Stimulated activated CD4-positive, alpha-beta T cell treated with anti-CD3 and anti-CD28 coated beads, Interleukin-12 subunit alpha, Interleukin-12 subunit beta, amount 100 ng/mL, for 24 hours (primary cell): ENCODE measurements at regions not wholly inside any gene's neighbourhood (a gene's known extent, or its start where the extent isn't known, plus 50 kb on each side); places are given as distances from the start of the nearest gene placed in this dataset.
"Not testable (repeated sequence)": the region's sequence is repeated elsewhere in the genome, so short reads cannot be mapped to it uniquely, and the experiment has no call there.

ENCODE experiments used
- DNase-seq, 2 experiments: peaks; one replicate each; pipeline ENCODE4 v3.0.0-alpha.2; 2020; ENCODE audit warnings: low read depth in 2 of 2

DNA sequence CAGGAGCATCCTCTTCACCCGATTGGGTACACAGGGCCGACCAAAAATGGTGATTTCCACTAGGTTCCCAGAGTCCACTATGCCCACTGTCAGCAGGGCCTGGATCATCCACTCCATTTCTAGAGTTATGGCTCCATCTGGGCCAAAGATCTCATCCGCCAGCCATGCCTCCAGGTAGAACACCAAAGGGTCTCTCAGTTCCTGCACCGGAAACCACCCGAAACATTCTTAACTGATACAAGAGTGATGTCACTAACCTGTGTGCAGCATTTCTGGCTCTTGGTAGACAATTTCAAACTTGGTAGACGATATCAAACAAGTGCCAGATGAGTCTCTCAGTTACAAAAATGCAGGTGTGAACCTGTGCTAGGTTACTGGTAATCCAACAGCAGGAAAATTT is 306.1 kb downstream of the BCOR start:
- no peak for DNase-seq

DNA sequence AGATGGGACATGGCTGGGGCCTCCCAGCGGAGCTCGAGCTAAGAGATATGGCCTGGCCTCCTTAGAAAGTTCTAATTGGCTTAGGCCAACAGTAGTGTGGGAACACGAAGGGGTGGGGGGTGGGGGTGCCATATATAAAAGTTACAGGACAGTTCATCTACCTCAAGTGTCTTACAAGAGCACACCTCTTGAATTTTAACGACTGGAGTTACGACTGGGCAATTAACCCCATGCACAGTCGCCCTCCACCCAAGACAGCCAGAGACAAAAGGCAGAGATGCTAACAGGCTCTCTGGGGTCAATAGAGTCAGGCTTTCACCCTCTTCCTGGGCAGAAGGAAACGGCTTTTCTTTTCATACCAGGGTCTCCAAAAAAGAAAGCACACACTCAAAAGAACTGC is 302.2 kb downstream of the BCOR start:
- DNase-seq = no peak

DNA sequence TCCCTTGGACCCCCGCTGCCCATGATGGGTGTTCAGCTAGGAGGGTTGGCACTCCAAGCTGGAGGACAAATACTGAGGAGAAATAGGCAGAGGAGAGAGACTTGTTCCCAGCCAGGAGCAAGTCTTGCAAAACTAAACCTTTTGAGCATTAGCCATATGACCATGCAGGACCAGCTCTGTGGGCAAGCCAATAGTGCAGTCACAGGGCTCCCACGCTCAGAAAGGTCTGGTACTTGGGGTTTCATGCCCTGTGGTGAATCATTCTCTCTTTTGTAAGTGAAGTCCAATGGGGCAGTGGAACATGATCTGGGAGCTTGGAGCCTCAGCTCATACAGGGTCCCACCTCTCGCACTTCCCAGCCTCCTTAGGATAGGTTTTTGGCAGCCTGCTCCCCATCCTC is 300.9 kb downstream of the BCOR start:
- DNase-seq = no peak

DNA sequence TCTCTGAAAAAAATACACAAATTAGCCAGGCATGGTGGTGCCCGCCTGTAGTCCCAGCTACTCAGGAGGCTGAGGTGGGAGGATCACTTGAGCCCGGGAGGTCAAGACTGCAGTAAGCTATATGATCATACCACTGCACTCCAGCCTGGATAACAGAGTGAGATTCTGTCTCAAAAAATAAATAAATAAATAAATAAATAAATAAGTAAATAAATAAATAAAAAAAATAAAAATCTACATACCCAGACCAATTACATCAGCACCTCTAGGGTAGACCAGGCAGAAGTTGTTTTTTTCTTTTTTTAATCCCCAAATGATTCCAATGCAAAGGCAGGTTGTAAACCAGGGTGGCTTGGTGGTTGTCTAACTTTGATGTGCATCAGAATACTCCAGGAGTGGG is 299.3 kb downstream of the BCOR start:
- DNase-seq = not testable (repeated sequence)

DNA sequence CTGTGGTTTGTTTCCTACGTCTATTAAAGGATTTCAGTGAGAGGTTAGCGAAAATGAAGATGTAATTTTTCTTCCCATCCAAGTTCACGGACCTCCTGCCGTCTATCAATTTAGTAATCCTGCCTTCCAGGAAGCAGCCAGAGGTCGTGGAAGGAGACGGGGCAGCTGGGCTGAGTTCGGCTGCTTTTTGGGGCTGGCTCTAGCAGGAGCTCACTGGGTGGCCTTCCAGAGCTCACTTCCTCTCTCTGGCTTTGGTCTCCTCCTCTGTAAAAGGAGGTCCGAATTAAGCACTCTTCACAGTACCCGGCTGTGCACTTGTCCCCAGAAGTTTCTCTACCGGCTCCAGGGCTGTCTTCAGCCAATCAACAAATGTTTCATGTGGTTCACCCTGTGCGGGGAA is 295.4 kb downstream of the BCOR start:
- DNase-seq = no peak

DNA sequence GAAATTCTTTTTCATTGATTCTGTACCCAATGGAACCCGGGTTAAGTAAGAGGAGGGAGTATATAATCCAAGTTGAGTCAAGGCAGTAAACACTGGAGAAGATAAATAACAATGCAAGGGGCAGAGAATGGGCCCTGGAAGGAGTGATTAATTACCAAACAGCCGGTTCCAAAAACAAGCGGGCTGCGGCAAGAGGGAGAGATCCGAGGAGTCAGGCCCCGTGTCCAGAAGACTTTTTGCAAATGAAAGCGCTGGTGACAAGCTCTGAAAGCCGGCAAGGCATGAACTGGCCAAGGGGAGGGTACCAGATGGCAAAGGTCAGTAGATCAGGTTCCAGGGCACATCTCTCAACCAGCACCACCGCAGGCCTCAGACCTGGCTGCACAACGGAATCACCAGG is 294.9 kb downstream of the BCOR start:
- DNase-seq = no peak

DNA sequence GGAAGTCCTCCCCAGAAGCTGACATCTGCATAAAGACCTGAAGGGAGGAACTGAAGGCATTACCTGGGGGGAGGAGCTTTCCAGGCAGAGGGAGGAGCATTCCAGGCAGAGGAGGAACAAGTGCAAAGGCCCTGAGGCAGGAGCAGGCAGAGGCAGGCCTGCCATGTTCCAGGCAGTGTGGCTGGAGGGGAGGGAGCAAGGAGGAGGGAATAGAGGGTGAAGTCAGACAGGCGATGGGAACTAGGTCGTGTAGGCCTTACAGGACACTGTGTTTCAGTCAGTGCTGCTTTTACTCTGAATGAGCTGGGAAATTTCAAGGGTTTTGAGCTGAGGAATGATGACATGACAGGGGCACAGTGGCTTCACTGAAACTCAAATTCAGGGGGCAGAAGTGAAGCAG is 292.7 kb downstream of the BCOR start:
- DNase-seq = no peak

DNA sequence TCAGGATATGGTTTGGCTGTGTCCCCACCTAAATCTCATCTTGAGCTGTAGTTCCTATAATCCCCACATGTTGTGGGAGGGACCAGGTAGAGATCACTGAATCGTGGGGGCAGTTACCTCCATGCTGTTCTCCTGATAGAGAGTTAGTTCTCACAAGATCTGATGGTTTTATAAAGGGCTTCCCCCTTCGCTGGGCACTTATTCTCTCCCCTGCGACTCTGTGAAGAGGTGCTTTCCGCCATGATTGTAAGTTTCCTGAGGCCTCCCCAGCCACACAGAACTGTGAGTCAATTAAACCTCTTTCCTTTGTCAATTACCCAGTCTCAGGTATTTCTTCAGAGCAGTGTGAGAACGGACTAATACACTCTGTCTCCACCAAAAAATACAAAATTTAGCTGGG is 291.9 kb downstream of the BCOR start:
- DNase-seq = no peak

DNA sequence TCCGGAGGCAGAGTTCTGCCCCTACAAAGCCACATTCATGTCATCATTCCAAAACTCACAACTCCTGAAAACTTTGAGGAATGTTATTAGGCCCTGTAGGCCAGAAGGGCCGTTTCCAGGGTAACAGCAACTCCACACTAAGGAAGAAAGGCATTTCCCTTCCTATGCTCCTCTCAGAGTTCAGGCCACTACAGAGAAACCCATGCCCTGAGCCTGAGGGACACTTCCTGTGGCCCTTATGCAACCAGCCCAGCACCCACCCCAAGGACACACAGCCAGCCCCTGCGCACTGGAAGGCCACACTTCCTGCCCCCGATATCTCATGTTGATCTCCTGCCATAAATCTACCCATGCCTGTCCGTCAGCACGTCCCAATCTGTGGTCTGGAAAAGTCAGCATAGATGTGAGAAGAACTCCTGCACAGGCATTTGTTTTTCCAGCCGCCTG is 289.3 kb downstream of the BCOR start:
- no peak for DNase-seq

DNA sequence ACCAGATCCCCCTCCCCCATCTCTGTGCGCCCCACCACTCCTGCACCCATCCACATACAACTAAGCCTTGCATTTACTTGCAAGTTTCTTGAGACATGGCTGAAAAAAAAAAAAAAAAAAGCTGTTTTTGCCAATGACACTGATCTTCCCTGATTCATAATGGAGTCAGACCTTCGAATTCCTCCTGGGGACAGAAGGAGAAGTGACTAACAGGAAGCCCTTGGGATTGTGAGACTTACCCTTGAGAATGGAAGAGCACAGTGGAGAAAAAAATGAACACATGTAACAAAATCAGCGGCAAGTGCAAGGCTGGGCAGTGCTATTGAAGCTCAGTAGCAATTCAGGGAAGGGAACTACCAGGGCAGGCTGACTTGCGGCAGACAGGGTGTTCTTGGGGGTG is 288.4 kb downstream of the BCOR start:
- no peak for DNase-seq

DNA sequence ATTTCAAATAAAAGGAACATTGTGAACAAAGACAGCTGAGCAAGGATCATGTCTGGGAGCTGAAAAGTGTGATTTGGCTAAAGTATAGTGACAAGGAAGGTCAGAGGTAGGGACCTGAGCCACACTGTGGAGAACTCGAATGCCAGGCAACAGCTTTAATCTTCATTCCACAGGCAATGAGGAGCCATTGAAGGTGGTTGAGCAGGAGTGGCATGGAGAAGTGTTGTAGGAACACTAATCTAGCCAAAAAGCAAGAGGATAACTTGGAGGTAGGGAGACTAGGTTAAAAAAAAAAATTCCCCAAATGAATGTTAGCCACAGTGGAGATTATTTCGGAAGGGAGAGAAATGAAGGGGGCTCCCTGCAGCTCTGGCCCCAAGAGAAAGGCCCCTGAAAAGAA is 286.9 kb downstream of the BCOR start:
- no peak for DNase-seq

DNA sequence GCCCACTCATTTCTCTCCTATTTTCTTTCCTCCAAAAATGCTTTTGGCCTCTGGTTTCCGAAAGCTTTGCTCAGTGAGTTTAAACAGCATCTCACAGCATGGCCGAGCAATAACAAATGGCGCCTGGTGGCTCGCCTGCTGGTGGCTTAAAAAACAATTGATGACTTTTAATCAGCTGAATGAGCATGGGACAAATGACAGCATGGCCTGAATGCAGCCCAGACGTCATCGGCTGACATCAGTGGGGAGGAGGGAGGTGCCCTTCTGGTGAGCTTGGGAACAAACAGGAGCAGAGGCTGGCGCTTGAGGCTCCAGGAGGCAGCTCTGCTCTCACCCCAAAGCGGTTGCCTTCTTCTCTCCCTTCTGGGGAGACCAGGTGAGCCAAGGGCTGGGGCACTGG is 286.4 kb downstream of the BCOR start:
- DNase-seq = no peak

DNA sequence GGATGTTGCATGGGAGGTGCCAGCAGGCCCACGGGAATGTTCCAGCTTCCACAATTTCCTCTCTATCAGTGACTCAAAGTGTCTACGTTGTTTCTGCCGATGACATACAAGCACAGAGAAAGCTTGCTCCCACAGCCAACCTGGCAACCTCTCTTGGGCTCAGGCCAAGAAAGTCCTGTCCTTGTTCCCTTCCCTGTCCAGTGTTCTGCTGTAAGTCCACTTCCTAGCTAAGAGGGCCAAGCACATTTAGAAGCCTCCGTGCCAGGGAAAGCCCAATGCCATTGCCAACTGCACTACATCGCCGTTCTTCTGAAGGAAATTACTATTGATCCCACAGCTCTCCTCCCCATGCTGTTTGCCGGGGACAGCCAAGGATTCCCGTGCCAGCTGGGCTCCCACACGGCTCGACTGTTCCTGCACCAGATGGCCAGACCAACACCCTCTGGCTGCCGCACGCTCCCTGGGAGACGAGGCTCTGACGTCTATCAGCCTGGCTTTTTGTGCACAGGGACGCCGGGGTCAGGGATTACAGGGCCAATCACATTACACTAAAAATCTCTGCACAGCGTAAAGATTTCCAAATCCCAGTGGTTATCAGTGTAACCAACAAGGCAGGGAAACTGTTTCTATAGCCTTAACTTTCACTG is 284.0 kb downstream of the BCOR start:
- no peak for DNase-seq

DNA sequence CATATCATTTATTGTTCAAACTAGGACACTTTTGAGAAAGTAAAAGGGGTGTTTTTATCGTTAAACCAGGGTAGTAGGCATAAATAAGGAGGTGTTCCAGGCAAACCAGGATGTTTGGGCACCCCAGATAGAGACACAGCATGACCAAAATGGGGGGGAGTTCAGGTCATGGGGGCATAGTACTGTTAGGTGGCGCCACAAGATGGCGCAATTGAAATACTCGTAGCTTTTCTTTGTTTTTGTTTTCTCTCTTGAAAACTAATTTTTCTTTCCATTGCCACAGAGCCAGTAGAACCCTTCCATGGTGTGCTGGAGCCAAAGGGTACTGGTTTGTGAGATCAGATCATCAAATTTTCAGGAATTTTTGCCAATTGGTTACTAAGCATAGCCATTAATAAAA is 283.4 kb downstream of the BCOR start:
- DNase-seq = no peak

DNA sequence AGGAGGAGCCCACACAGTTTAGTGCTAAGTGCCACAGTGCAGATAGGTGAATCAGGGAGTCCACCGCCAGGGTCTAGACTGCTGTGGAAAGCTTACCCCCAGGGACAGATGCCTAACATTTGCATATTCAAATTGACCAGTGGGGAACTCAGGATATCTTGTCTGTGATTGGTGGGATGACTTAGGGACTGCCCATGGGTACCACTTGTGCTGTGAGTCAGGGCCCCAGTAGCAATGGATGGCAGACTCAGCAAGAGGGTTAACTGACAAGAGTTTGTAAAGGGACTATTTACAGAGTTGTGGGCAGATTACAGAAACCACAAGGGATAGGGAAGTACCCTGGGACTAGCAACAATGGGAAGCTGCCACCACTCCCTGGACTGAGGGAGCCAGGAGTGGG is 282.1 kb downstream of the BCOR start:
- no peak for DNase-seq

DNA sequence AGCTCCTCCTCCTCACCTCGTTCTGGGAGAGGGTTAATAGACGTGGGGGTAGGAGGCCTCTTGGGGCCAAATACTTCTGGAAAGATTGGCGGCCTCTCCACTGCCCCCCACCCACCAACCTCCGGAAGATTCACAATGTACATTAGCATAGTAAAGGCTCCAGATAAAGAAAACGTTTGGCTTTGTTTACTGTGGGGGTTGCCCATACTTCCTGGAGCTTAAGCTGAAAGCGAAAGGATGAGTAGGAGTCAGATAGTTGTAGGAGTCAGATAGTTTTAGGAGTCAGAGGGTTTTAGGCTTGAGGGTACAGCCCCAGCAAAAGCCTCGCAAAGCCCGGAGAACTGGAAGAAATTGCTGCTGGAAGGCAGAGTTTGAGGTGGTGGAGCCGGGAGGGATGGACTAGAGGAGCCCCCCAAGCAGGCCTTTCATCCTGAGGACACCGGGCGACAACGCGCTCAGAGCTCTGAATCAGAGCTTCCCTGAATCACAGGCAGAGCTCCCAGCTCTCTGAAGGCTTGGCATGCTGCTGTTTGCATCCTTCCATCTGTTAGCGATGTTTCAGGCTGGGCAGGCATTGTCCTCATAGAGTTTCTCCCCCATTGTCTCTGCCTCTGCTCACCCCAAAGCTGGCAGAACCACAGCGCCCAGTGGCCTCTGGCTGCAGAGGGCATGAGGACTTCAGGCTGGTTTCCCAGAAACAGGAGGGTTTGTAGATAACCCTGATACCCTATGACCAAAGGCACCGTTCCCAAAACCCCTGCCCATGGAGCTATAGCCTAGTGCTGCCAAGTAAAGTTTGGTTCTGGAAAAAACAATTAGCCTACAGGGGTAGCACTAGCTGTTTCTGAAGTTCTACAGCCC is 280.7 kb downstream of the BCOR start:
- DNase-seq = no peak

DNA sequence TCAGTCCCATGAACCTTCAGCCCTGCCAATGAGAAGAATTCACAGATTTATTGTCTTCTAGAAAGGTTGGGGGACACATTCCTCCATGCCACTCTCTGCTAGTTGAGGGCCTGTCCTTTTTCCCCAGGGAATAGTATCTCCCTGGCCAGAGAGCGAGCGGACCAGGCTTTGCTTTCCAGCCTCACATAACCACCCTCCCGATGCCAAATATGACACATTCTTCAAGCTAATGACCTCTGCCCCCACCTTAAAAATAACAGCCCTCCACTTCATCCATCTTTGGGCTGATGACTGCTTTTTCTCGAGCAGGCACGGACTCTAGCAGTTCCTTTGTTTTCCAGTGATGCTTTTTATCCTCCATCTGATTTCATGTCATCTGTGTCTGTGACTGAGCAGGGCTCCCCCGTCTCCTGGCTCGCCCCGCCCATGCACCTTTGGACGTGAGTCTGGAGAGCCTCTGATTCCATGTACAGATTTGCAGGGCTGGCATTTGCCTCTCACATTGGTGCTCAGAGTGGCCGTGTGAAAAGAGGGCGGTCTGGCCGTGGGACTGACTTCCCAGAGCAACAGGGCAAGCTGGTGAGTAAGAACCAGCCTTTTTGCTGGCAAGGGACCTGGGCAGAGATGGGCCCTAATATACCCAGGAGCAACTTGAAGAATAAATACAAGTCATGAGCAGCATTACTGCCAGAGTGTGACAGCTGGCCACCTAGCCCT is 279.8 kb downstream of the BCOR start:
- DNase-seq = no peak

DNA sequence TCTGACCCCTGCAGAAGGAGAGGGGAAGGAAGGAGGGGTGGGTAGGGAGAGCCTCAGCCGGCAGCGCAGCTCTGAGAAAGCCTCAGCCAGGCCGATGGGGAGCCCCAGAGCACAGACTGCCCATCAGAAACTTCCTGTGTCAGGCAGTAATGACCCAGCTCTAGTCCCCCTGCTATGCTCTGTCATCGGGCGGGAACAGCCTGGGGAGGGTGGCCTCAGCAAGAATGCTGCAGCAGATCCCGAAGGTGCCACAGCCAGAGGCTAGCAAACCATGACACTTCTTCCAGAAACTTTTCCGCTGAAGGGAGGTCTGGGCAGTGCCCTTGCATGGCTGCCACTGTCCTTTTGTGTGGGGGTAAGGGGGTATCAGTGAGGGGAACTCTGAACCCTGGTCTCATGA is 279.0 kb downstream of the BCOR start:
- DNase-seq = no peak

DNA sequence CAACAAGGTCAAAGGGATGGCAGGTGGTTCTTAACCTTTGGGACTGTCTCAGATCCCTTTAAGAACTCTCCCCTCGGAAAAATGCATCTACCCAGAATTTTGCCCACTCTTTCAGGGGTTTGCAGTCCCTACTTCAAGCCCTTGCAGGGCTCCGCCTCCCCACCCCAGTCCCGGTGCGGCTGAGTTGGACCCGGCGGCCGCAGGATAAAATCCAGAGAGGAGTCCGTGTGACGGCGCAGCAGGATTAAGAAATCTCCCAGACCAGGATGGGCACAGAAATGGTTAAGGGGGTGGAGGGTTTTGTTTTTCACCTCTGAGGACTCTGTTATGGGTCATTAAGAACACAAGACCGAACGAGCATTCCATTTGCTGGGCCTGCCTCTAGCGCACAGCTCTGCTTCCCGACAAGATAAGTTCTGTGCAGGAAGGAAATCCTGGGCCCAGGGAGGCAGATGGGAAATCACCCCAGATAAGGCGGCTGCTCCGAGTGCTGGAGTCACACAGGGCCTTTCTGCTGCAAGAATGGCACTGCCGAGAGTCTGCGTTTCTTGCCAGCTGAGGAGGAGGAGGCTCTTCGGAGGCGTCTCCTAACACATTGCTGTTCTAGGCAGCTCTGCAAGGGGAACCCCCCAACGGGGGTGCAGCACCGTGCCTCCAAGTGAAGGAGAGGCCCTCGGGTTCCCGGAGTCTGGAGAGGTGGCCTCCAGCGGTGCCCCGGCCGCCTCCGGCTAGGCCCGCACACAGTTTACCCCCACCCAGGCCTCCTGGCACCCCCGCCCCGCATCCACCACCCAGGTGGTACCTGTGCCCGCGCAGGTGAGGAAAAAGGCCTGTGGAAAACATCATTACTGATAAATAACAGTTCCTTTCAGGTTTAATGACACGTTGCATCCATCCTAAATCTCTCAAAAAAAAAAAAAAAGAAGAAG is 277.6 kb downstream of the BCOR start:
- no peak for DNase-seq

DNA sequence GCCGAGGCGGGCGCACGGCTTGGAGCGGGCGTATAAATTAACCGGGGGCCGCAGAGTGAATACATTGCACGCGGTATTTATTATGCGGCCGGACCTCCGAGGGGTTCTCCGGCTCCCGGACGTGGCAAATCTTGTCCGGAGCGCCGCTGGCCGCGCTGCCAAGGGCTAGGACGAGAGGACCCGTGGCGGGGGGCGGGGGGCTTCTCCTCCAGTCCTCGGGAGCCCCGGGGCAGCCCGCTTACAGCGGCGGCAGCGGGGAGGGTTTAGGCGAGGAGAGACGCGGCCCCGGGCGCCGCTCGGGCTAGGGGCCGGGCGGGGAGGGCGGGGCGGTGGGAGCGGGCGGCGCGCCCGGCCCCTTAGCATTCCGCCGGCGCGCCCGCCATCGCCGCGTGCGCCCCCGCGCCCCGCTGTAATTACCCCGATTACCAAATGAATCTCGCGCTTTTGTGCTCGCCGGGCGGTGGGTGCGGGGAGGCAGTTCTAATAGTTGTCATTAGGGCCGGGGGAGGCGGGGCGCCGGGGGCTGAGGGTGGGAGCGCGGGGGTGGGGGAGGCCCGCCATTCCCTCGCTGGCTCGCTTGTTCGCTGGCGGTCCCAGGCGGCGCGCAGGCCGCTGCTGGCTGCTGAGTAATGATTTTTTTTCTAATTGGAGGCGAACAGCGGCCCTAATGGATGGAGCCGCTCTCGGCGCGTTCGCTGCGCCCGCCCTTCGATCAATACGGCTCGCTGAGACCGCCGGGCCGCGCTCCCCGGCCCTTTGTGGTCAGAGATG is 276.6 kb downstream of the BCOR start:
- no peak for DNase-seq

DNA sequence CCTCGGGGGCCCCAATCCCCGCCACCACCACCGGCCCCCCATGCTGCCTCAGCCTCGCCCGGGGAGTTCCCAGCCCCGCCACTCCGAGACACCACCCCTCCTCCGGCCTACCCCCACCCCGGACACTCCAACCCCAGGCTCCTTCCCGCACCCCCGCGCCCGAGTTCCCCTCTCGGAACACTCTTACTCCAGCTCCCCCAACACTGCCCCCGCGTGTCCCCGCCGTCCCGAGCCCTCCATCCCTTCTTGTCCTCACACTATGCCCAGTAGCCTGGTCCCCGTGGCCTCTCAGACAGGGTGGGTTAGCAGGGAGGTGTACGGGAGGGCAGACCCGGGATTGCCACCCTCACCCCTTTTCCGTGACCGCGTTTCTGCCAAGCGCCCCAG is 276.1 kb downstream of the BCOR start:
- DNase-seq = no peak
